Sigmoid colon (tissue), 4 donors: ENCODE measurements at regions not wholly inside any gene's neighbourhood (a gene's known extent, or its start where the extent isn't known, plus 50 kb on each side); places are given as distances from the start of the nearest gene placed in this dataset.

Source experiments
- EP300 ChIP-seq, 4 donors: sonication (generic); formaldehyde crosslinking; IDR thresholded peaks; one replicate each; pipeline ENCODE4 v1.6.1; 2017; ENCODE audit warnings: antibody characterized with exemption in 4 of 4
- POLR2A ChIP-seq, 2 donors: fragments of 450-650 bp; IDR thresholded peaks; one replicate each; pipeline ENCODE4 v1.6.1; 2016; ENCODE audit warnings: antibody characterized with exemption in 2 of 2, mild to moderate bottlenecking in 2 of 2, moderate library complexity in 2 of 2
- POLR2AphosphoS5 ChIP-seq, 4 donors: sonication (generic); formaldehyde crosslinking; IDR thresholded peaks; one replicate each; pipeline ENCODE4 v1.6.1; 2017; ENCODE audit warnings: antibody characterized with exemption in 4 of 4
- TF ChIP-seq, protein P1 (sequence below), 4 experiments: fragments of 450-650 bp in 3 of 4; fragments of 200-600 bp in 1 of 4; IDR thresholded peaks; one replicate each; pipeline ENCODE4 v1.5.1; 2016 to 2019; ENCODE audit warnings: antibody characterized with exemption in 4 of 4, mild to moderate bottlenecking in 3 of 4, moderate library complexity in 2 of 4

DNA sequence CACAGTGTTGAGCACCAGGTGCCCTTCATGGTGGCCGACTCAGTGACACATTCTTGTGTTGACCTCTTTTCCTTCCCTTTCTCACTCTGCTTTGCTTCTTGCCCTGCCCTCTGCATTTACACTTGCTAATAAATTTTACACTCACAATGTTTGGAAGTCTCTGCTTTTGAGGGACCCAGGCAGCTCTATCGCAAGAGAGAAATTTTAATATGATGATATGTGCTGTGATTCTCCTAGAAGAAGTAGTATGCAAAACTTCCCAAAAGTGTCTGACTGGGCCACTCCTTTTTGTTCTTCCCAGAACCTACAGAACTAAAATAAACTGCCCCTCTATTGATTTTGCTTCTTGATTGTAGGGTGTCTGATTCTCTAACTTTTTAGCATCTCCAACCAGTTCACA lies 135.0 kb downstream of the IRS1 start:
- TF ChIP-seq POLR2AphosphoS5 (IDR thresholded peaks at IDR 0.05) (no peak), POLR2A (IDR thresholded peaks at IDR 0.05) (no peak), EP300 (IDR thresholded peaks at IDR 0.05) (no peak)
- TF ChIP-seq, protein P1, sequence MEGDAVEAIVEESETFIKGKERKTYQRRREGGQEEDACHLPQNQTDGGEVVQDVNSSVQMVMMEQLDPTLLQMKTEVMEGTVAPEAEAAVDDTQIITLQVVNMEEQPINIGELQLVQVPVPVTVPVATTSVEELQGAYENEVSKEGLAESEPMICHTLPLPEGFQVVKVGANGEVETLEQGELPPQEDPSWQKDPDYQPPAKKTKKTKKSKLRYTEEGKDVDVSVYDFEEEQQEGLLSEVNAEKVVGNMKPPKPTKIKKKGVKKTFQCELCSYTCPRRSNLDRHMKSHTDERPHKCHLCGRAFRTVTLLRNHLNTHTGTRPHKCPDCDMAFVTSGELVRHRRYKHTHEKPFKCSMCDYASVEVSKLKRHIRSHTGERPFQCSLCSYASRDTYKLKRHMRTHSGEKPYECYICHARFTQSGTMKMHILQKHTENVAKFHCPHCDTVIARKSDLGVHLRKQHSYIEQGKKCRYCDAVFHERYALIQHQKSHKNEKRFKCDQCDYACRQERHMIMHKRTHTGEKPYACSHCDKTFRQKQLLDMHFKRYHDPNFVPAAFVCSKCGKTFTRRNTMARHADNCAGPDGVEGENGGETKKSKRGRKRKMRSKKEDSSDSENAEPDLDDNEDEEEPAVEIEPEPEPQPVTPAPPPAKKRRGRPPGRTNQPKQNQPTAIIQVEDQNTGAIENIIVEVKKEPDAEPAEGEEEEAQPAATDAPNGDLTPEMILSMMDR (IDR thresholded peaks at IDR 0.05) = no peak
